Body of pancreas (tissue), 4 donors: ENCODE measurements at regions not wholly inside any gene's neighbourhood (a gene's known extent, or its start where the extent isn't known, plus 50 kb on each side); places are given as distances from the start of the nearest gene placed in this dataset.

ENCODE experiments used
- POLR2A ChIP-seq, 3 donors: fragments of 450-650 bp; IDR thresholded peaks; one replicate each; pipeline ENCODE4 v1.6.1; 2016; ENCODE audit warnings: antibody characterized with exemption in 3 of 3, mild to moderate bottlenecking in 2 of 3
- TF ChIP-seq, protein P1 (sequence below), 7 experiments: fragments of 450-650 bp in 4 of 7; fragments of 200-600 bp in 3 of 7; sonication (generic) in 3 of 7; IDR thresholded peaks; one replicate each; pipeline ENCODE4 v1.5.1; 2016 to 2019; ENCODE audit warnings: antibody characterized with exemption in 7 of 7

DNA sequence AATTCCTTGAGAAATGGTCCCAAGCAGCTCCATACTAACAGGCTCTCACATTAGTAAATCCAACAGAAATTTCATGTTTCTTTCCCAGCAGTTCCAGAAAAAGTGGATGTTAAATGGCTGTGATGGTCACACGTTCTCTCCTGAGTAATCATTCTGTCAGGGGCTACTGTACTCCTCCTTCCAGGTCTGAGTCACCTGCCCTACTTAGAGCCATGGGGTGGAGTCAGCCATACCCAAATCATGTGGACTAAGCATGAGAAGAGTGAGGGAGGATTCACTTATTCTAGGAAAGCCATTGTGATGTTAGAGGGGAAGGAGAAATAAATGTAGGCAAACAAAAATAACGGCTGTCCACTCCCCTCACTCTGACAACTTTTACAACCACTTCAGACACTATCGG, 547.2 kb downstream of the CSNK1G3 start:
- TF ChIP-seq, protein P1, sequence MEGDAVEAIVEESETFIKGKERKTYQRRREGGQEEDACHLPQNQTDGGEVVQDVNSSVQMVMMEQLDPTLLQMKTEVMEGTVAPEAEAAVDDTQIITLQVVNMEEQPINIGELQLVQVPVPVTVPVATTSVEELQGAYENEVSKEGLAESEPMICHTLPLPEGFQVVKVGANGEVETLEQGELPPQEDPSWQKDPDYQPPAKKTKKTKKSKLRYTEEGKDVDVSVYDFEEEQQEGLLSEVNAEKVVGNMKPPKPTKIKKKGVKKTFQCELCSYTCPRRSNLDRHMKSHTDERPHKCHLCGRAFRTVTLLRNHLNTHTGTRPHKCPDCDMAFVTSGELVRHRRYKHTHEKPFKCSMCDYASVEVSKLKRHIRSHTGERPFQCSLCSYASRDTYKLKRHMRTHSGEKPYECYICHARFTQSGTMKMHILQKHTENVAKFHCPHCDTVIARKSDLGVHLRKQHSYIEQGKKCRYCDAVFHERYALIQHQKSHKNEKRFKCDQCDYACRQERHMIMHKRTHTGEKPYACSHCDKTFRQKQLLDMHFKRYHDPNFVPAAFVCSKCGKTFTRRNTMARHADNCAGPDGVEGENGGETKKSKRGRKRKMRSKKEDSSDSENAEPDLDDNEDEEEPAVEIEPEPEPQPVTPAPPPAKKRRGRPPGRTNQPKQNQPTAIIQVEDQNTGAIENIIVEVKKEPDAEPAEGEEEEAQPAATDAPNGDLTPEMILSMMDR (IDR thresholded peaks at IDR 0.05) = no peak
- TF ChIP-seq POLR2A (IDR thresholded peaks at IDR 0.05) = no peak
